CD8-positive, alpha-beta memory T cell (primary cell): ENCODE measurements at regions not wholly inside any gene's neighbourhood (a gene's known extent, or its start where the extent isn't known, plus 50 kb on each side); places are given as distances from the start of the nearest gene placed in this dataset.
"Not testable (repeated sequence)": the region's sequence is repeated elsewhere in the genome, so short reads cannot be mapped to it uniquely, and the experiment has no call there.

ENCODE experiments used
- CTCF ChIA-PET: fragments of 350-600 bp; sonication (Branson Sonifier 250); formaldehyde crosslinking; loops from one replicate; lab custom pipeline; 2021; ENCODE audit warnings: antibody characterized with exemption; lab: Charles Lee
- POLR2A ChIA-PET: fragments of 350-600 bp; sonication (Branson Sonifier 250); formaldehyde crosslinking; loops from one replicate; lab custom pipeline; 2021; ENCODE audit warnings: antibody characterized with exemption; lab: Charles Lee
- DNase-seq, 5 donors: peaks; one replicate each; pipeline versions ENCODE4 v3.0.0 to v3.0.0-alpha.2; 2020 to 2022; ENCODE audit warnings: mixed read lengths in 1 of 5
- H3K27ac ChIP-seq: one replicate; pipeline ENCODE4 v1.7.0; 2013; ENCODE audit warnings: low read depth, mild to moderate bottlenecking, low read length, moderate library complexity
- H3K27me3 ChIP-seq: 2 replicates; pipeline ENCODE4 v1.7.0; 2013; ENCODE audit warnings: low read length, mild to moderate bottlenecking; ENCODE audit not compliant: insufficient read depth, poor library complexity, severe bottlenecking
- H3K36me3 ChIP-seq: 2 replicates; pipeline ENCODE4 v1.7.0; 2013; ENCODE audit warnings: mild to moderate bottlenecking, low read length, moderate library complexity; ENCODE audit not compliant: insufficient read depth
- H3K4me1 ChIP-seq: 2 replicates; pipeline ENCODE4 v1.7.0; 2013; ENCODE audit warnings: mild to moderate bottlenecking, low read length, moderate library complexity; ENCODE audit not compliant: insufficient read depth
- H3K4me3 ChIP-seq: 2 replicates; pipeline ENCODE4 v1.7.0; 2013; ENCODE audit warnings: mild to moderate bottlenecking, low read length
- H3K9me3 ChIP-seq: 2 replicates; pipeline ENCODE4 v1.7.0; 2013; ENCODE audit warnings: mild to moderate bottlenecking, low read length
- H3K27ac Mint-ChIP-seq, 8 donors: one replicate each; pipeline ENCODE4 v1.8.0; 2020 to 2021; ENCODE audit warnings: mixed read lengths in 8 of 8, mild to moderate bottlenecking in 6 of 8, inconsistent platforms in 3 of 8, moderate library complexity in 3 of 8
- H3K27me3 Mint-ChIP-seq, 2 donors: one replicate each; pipeline ENCODE4 v1.8.0; 2020 to 2021; ENCODE audit warnings: mixed read lengths in 2 of 2, mild to moderate bottlenecking in 1 of 2, moderate library complexity in 1 of 2
- H3K36me3 Mint-ChIP-seq, 3 donors: one replicate each; pipeline ENCODE4 v1.8.0; 2020 to 2021; ENCODE audit warnings: mixed read lengths in 3 of 3, inconsistent platforms in 1 of 3, mild to moderate bottlenecking in 1 of 3
- H3K4me1 Mint-ChIP-seq, 3 donors: one replicate each; pipeline ENCODE4 v1.8.0; 2020 to 2021; ENCODE audit warnings: mixed read lengths in 3 of 3, inconsistent platforms in 1 of 3, mild to moderate bottlenecking in 1 of 3
- H3K4me3 Mint-ChIP-seq, 7 donors: one replicate each; pipeline ENCODE4 v1.8.0; 2020 to 2021; ENCODE audit warnings: mixed read lengths in 7 of 7, mild to moderate bottlenecking in 6 of 7, moderate library complexity in 4 of 7, inconsistent platforms in 2 of 7
- H3K9me3 Mint-ChIP-seq, 5 donors: one replicate each; pipeline ENCODE4 v1.8.0; 2020 to 2022; ENCODE audit warnings: mixed read lengths in 5 of 5, mild to moderate bottlenecking in 3 of 5, moderate library complexity in 2 of 5, inconsistent platforms in 1 of 5

DNA sequence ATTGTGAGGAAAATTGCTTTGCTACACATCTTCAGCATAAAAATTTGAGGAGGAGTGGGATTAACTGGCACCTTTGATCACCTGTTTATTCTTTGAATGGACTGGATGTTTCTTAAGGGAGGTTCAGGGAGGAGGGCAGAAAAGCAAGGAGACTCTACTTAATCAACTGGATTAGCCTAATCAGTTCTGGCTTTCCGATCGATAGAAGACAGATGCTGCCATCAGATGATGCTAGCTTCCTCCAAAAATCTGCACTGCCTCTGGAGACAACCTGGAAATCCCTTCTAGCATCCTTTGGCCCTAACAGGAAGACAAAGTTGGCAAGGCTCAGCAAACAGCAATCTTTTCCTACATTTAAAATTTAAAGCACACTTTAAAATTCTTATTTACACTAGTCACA, 197.8 kb downstream of the EBLN2 start:
- Histone ChIP-seq H3K4me1 (no peaks in the 10 kb centered on the region), H3K4me3 (no peak overlapping the region), H3K27ac (no peak overlapping the region), H3K27me3 (no peaks in the 10 kb centered on the region), H3K9me3 (no peaks in the 10 kb centered on the region), H3K36me3 (no peaks in the 10 kb centered on the region)
- no peak overlapping the region for H3K4me3 Mint-ChIP-seq
- ChIA-PET CTCF (no interaction called here), POLR2A (no interaction called here)
- H3K27ac Mint-ChIP-seq, result no peak overlapping the region
- H3K27me3 Mint-ChIP-seq, result peaks cover 5 to 18% of the 10 kb centered on the region in 2 donors
- H3K9me3 Mint-ChIP-seq, result peaks cover 0 to 2% (median 2%) of the 10 kb centered on the region in 5 donors
- no peaks in the 10 kb centered on the region for H3K4me1 Mint-ChIP-seq
- H3K36me3 Mint-ChIP-seq, result no peaks in the 10 kb centered on the region
- DNase-seq, result no peak

DNA sequence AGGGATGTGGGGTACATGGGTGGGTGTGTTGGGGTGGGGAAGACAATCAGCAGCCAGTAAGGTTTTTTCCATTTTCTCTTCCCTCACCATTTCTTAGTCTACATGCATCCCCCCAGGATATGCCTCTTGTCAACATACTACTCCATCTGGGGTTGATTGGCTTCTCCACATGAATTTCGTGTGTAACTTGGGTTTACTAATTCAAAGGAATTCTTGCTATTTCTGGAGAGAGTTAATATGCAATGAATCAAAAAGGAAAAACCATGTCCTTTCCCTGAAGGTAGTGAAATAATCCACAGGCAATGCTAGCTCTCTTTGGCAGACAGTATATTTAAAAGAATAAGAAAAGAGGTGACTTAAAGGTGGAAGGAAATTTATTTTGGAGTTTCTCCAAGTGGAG, 198.4 kb downstream of the EBLN2 start:
- CTCF ChIA-PET, result no interaction called here
- H3K4me1 Mint-ChIP-seq, result no peaks in the 10 kb centered on the region
- no peak for DNase-seq

DNA sequence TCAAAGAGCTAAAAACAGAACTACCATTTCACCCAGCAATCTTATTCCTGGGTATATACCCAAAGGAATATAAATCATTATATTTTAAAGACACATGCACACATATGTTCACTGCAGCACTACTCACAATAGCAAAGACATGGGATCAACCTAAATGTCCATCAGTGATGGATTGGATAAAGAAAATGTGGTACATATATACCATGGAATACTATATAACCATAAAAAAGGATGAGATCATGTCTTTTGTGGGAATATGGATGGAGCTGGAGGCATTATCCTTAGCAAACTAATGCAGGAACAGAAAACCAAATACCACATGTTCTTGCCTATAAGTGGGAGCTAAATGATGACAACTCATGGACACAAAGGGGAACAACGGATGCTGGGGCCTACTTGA, 205.1 kb downstream of the EBLN2 start:
- H3K27me3 ChIP-seq, CTCF ChIA-PET, H3K9me3 ChIP-seq, H3K27me3 Mint-ChIP-seq, H3K27ac ChIP-seq, POLR2A ChIA-PET, H3K9me3 Mint-ChIP-seq, H3K4me1 ChIP-seq, H3K4me3 ChIP-seq, DNase-seq, H3K36me3 Mint-ChIP-seq, H3K36me3 ChIP-seq, H3K4me1 Mint-ChIP-seq, H3K4me3 Mint-ChIP-seq, H3K27ac Mint-ChIP-seq: not testable (repeated sequence)

More for the DNA sequence above, 198.4 kb downstream of the EBLN2 start:
- POLR2A ChIA-PET, result no interaction called here
- no peaks in the 10 kb centered on the region for H3K36me3 ChIP-seq
- H3K27ac ChIP-seq, result no peak overlapping the region
- no peaks in the 10 kb centered on the region for H3K27me3 ChIP-seq
- no peak overlapping the region for H3K4me3 ChIP-seq
- H3K4me3 Mint-ChIP-seq, result no peak overlapping the region
- H3K9me3 Mint-ChIP-seq, result peaks cover 0 to 4% (median 2%) of the 10 kb centered on the region in 5 donors
- H3K36me3 Mint-ChIP-seq, result no peaks in the 10 kb centered on the region
- H3K9me3 ChIP-seq, result no peaks in the 10 kb centered on the region
- H3K27ac Mint-ChIP-seq, result no peak overlapping the region
- H3K4me1 ChIP-seq, result no peaks in the 10 kb centered on the region
- peaks cover 5 to 17% of the 10 kb centered on the region in 2 donors for H3K27me3 Mint-ChIP-seq

DNA sequence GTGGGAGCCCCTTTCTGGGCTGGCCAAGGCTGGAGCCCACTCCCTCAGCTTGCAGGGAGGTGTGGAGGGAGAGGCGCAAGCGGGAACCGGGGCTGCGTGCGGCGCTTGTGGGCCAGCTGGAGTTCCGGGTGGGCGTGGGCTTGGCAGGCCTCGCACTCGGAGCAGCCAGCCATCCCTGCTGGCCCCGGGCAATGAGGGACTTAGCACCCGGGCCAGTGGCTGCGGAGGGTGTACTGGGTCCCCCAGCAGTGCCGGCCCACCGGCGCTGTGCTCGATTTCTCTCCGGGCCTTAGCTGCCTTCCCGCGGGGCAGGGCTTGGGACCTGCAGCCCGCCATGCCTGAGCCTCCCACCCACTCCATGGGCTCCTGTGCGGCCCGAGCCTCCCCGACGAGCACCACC, 207.7 kb downstream of the EBLN2 start:
- H3K4me1 Mint-ChIP-seq, H3K4me3 ChIP-seq, H3K36me3 Mint-ChIP-seq, H3K9me3 Mint-ChIP-seq, H3K9me3 ChIP-seq, H3K27ac Mint-ChIP-seq, H3K36me3 ChIP-seq, CTCF ChIA-PET, H3K27me3 ChIP-seq, H3K4me1 ChIP-seq, H3K4me3 Mint-ChIP-seq, POLR2A ChIA-PET, H3K27me3 Mint-ChIP-seq, DNase-seq, H3K27ac ChIP-seq: not testable (repeated sequence)

DNA sequence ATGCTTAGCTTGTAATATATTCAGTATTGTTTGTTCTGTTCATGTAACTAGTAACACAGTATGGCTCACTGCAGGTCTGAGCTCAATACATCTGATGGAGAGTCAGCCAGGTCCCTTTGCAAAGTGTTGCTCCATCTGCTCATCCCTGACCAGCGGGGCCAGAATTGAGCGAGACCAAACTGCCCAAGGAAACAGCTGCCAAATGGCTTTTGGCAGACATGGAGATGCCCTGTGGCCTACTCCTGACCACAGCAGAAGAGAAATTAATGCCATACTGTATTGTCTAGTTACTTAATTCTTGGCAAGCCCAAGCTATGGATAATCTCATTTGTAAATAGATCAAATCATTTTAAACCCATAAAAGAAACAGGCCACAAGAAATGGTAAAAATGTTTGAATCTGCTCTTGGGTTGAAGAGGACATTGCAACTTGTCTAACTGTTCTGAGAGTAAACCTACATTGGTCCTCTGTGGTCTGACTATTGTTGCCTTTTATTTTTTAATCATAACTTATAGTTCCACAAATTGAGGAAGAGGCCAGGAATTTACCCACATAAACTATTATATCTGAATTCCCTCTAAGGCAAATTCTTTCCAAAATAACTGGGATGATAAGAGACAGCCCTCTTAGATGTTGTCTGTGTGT, 209.5 kb downstream of the EBLN2 start:
- no peaks in the 10 kb centered on the region for H3K27me3 ChIP-seq
- no peaks in the 10 kb centered on the region for H3K36me3 ChIP-seq
- Mint-ChIP-seq H3K27ac (no peak overlapping the region), H3K4me1 (no peaks in the 10 kb centered on the region), H3K36me3 (no peaks in the 10 kb centered on the region), H3K9me3 (peaks cover 2 to 5% (median 4%) of the 10 kb centered on the region in 5 donors), H3K4me3 (no peak overlapping the region), H3K27me3 (peaks cover 0 to 1% of the 10 kb centered on the region in 2 donors)
- H3K27ac ChIP-seq, result no peak overlapping the region
- CTCF ChIA-PET, result interaction anchor here (0.6 kb wide), 1 partner anchor 70 kb away, joined by 3 read pairs; no protein-coding TSS in a partner anchor
- DNase-seq, result no peak
- no peaks in the 10 kb centered on the region for H3K9me3 ChIP-seq
- H3K4me3 ChIP-seq, result no peak overlapping the region
- H3K4me1 ChIP-seq, result no peaks in the 10 kb centered on the region
- POLR2A ChIA-PET, result no interaction called here

DNA sequence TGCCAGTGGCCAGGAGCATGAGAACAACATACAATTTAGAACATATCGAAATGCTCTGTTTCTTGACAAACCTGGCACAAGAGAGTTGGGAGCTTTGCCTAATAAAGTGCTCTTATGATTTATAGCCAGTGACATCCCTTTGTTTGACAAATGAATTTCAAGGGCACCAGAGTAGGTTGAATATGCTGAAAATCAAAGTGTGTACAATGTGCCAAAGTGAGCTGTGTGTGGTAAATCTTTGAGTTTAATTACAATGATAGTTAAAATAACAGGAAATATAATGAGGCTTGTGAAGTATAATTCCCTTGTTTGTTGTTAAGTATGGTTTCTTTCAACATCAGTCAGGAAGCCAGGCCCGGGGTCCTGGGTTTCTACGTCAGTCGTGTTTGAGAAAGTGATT, 211.9 kb downstream of the EBLN2 start:
- H3K4me1 ChIP-seq, result no peaks in the 10 kb centered on the region
- POLR2A ChIA-PET, result no interaction called here
- no peak overlapping the region for H3K27ac Mint-ChIP-seq
- no peak overlapping the region for H3K4me3 ChIP-seq
- H3K4me1 Mint-ChIP-seq, result no peaks in the 10 kb centered on the region
- CTCF ChIA-PET, result no interaction called here
- H3K36me3 Mint-ChIP-seq, result no peaks in the 10 kb centered on the region
- H3K27me3 ChIP-seq, result no peaks in the 10 kb centered on the region
- no peaks in the 10 kb centered on the region for H3K9me3 ChIP-seq
- H3K27ac ChIP-seq, result no peak overlapping the region
- H3K36me3 ChIP-seq, result no peaks in the 10 kb centered on the region
- DNase-seq, result no peak
- peaks cover 0 to 3% of the 10 kb centered on the region in 2 donors for H3K27me3 Mint-ChIP-seq
- peaks cover 0 to 6% (median 2%) of the 10 kb centered on the region in 5 donors for H3K9me3 Mint-ChIP-seq
- H3K4me3 Mint-ChIP-seq, result no peak overlapping the region

DNA sequence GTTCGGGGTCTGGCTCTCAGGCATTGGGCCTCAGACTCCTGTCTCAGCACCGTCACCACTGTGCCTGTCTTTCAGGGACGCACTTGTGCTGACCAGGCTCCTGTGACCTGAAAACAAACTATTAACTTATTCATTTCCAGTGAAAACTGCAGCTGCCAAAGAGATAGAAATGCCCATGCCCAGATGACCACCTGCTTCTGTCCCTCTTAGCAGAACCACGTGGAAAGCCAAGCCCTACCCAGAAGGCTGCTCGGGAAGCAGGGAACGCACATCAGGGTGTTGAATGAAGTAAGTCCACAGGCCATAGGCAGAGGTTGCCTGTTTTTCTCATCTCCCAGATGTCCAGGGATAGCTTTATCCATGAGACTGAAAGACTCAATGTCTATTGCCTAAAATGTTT, 219.3 kb downstream of the EBLN2 start:
- ChIA-PET POLR2A (no interaction called here), CTCF (no interaction called here)
- Histone ChIP-seq H3K9me3 (no peaks in the 10 kb centered on the region), H3K27me3 (no peaks in the 10 kb centered on the region), H3K4me1 (no peaks in the 10 kb centered on the region), H3K36me3 (no peaks in the 10 kb centered on the region), H3K27ac (no peak overlapping the region), H3K4me3 (no peak overlapping the region)
- no peak overlapping the region for H3K4me3 Mint-ChIP-seq
- no peaks in the 10 kb centered on the region for H3K4me1 Mint-ChIP-seq
- peaks cover 0 to 3% (median 0%) of the 10 kb centered on the region in 5 donors for H3K9me3 Mint-ChIP-seq
- H3K27me3 Mint-ChIP-seq, result peaks cover 0 to 2% of the 10 kb centered on the region in 2 donors
- H3K27ac Mint-ChIP-seq, result no peak overlapping the region
- H3K36me3 Mint-ChIP-seq, result no peaks in the 10 kb centered on the region
- DNase-seq, result no peak

DNA sequence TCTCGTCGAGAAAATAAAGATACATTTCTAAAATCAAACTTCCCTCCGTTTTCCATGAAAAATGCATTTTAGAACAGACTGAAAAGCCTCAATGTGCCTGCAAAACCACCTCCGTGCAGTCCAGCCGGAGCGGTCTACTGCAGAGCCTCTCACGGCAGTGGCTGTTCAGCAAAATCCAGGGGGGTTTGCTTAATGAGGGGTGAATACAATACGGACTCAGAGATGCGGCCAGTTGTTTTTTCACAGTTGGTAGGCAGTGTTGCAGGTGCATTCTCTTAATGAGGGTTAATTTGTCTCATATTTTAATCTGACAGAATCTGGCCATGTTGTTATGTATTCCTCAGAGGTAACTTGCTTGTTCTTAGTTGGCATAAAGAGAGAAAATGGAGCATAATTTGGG, 223.0 kb downstream of the EBLN2 start:
- H3K27ac ChIP-seq, result no peak overlapping the region
- ChIA-PET POLR2A (no interaction called here), CTCF (no interaction called here)
- Mint-ChIP-seq H3K4me1 (no peaks in the 10 kb centered on the region), H3K27me3 (peaks cover 0 to 1% of the 10 kb centered on the region in 2 donors), H3K27ac (no peak overlapping the region), H3K36me3 (no peaks in the 10 kb centered on the region), H3K9me3 (peaks cover 0 to 3% (median 0%) of the 10 kb centered on the region in 5 donors), H3K4me3 (no peak overlapping the region)
- H3K9me3 ChIP-seq, result no peaks in the 10 kb centered on the region
- no peaks in the 10 kb centered on the region for H3K4me1 ChIP-seq
- H3K4me3 ChIP-seq, result no peak overlapping the region
- no peak for DNase-seq
- no peaks in the 10 kb centered on the region for H3K36me3 ChIP-seq
- no peaks in the 10 kb centered on the region for H3K27me3 ChIP-seq
